ENCODE measurements at regions not wholly inside any gene's neighbourhood (a gene's known extent, or its start where the extent isn't known, plus 50 kb on each side); places are given as distances from the start of the nearest gene placed in this dataset.

GRCh38 chr7:8939446-8939845 is 506.0 kb downstream of the NXPH1 start:
- H4K20me1 ChIP-seq (ENCODE audit: control insufficient read depth, extremely low read depth, insufficient read depth, low read length), result no peaks in the 10 kb centered on the region
- no peaks in the 10 kb centered on the region for H3K36me3 ChIP-seq (ENCODE audit: control insufficient read depth in 2 of 2, extremely low read depth in 1 of 2, insufficient read depth in 2 of 2, low read length in 2 of 2)
- H3K9me3 ChIP-seq (ENCODE audit: control insufficient read depth, low read depth, low read length), result no peaks in the 10 kb centered on the region
- H3K79me2 ChIP-seq (ENCODE audit: control insufficient read depth, insufficient read depth, low read length), result no peaks in the 10 kb centered on the region
- FAIRE-seq (no peak), DNase-seq (ENCODE audit: low read depth, low spot score) (no peak)
- no peak overlapping the region for H3K9ac ChIP-seq (ENCODE audit: control insufficient read depth, extremely low read depth, insufficient read depth, low read length)
- H3K4me2 ChIP-seq (ENCODE audit: control insufficient read depth, extremely low read depth, insufficient read depth, low read depth, low read length), result no peak overlapping the region
- dilution Hi-C loops (cut with MboI; ENCODE audit: extremely low pct_ligation_motif_present, low sequenced_read_pairs), result no loop called here
- no peaks in the 10 kb centered on the region for H3K27me3 ChIP-seq (ENCODE audit: control insufficient read depth, extremely low read depth, insufficient read depth, low read length)
- TF ChIP-seq EZH2 (IDR thresholded peaks at IDR 0.05; ENCODE audit: low read length), result no peak
- TF ChIP-seq CTCF (optimal IDR thresholded peaks at IDR 0.05 in 1 of 3, IDR thresholded peaks at IDR 0.05 in 1 of 3, conservative IDR thresholded peaks at IDR 0.05 in 1 of 3; ENCODE audit: extremely low read depth in 1 of 3, insufficient read depth in 2 of 3, low read length in 3 of 3), result no peak
- H2AFZ ChIP-seq (ENCODE audit: control insufficient read depth, low read length), result no peak overlapping the region
- H3K27ac ChIP-seq (ENCODE audit: control insufficient read depth, insufficient read depth, low read length), result no peak overlapping the region
- H3K9me1 ChIP-seq (ENCODE audit: control insufficient read depth, extremely low read depth, insufficient read depth, low read length), result no peaks in the 10 kb centered on the region
- H3K4me3 ChIP-seq (ENCODE audit: control insufficient read depth in 2 of 3, extremely low read depth in 1 of 3, insufficient read depth in 2 of 3, low read depth in 1 of 3, low read length in 3 of 3), result no peak overlapping the region
- no peaks in the 10 kb centered on the region for H3K4me1 ChIP-seq (ENCODE audit: control insufficient read depth, extremely low read depth, insufficient read depth, low read length)

- Histone ChIP-seq H3K9me3 (ENCODE audit: control insufficient read depth, low read depth, low read length) (no peaks in the 10 kb centered on the region), H3K79me2 (ENCODE audit: control insufficient read depth, insufficient read depth, low read length) (no peaks in the 10 kb centered on the region), H3K9me1 (ENCODE audit: control insufficient read depth, extremely low read depth, insufficient read depth, low read length) (no peaks in the 10 kb centered on the region), H3K36me3 (ENCODE audit: control insufficient read depth in 2 of 2, extremely low read depth in 1 of 2, insufficient read depth in 2 of 2, low read length in 2 of 2) (no peaks in the 10 kb centered on the region), H2AFZ (ENCODE audit: control insufficient read depth, low read length) (no peak overlapping the region), H3K27ac (ENCODE audit: control insufficient read depth, insufficient read depth, low read length) (no peak overlapping the region), H3K9ac (ENCODE audit: control insufficient read depth, extremely low read depth, insufficient read depth, low read length) (no peak overlapping the region), H3K27me3 (ENCODE audit: control insufficient read depth, extremely low read depth, insufficient read depth, low read length) (no peaks in the 10 kb centered on the region), H3K4me3 (ENCODE audit: control insufficient read depth in 2 of 3, extremely low read depth in 1 of 3, insufficient read depth in 2 of 3, low read depth in 1 of 3, low read length in 3 of 3) (no peak overlapping the region), H3K4me1 (ENCODE audit: control insufficient read depth, extremely low read depth, insufficient read depth, low read length) (no peaks in the 10 kb centered on the region), H4K20me1 (ENCODE audit: control insufficient read depth, extremely low read depth, insufficient read depth, low read length) (no peaks in the 10 kb centered on the region), H3K4me2 (ENCODE audit: control insufficient read depth, extremely low read depth, insufficient read depth, low read depth, low read length) (no peak overlapping the region)
- dilution Hi-C loops (cut with MboI; ENCODE audit: extremely low pct_ligation_motif_present, low sequenced_read_pairs), result no loop called here
- TF ChIP-seq EZH2 (IDR thresholded peaks at IDR 0.05; ENCODE audit: low read length) (no peak), CTCF (optimal IDR thresholded peaks at IDR 0.05 in 1 of 3, IDR thresholded peaks at IDR 0.05 in 1 of 3, conservative IDR thresholded peaks at IDR 0.05 in 1 of 3; ENCODE audit: extremely low read depth in 1 of 3, insufficient read depth in 2 of 3, low read length in 3 of 3) (no peak)
- FAIRE-seq (no peak), DNase-seq (ENCODE audit: low read depth, low spot score) (no peak)
Measured at GRCh38 chr7:8963722-8964121, 530.3 kb downstream of the NXPH1 start.

All from keratinocyte (primary cell).